DOHH2 (cell line): ENCODE measurements at regions not wholly inside any gene's neighbourhood (a gene's known extent, or its start where the extent isn't known, plus 50 kb on each side); places are given as distances from the start of the nearest gene placed in this dataset.

ENCODE experiments used
- EZH2phosphoT487 ChIP-seq: fragments of 200-600 bp; sonication (generic); IDR thresholded peaks from 2 replicates; pipeline ENCODE4 v1.6.1; 2017; ENCODE audit warnings: borderline replicate concordance, mild to moderate bottlenecking, antibody characterized with exemption, low read length, moderate library complexity, mixed read lengths
- TF ChIP-seq, protein P1 (sequence below): fragments of 200-600 bp; sonication (generic); IDR thresholded peaks from one replicate; pipeline ENCODE4 v1.5.1; 2014; ENCODE audit warnings: antibody characterized with exemption, mild to moderate bottlenecking, low read depth, low read length; ENCODE audit not compliant: poor library complexity, severe bottlenecking

DNA sequence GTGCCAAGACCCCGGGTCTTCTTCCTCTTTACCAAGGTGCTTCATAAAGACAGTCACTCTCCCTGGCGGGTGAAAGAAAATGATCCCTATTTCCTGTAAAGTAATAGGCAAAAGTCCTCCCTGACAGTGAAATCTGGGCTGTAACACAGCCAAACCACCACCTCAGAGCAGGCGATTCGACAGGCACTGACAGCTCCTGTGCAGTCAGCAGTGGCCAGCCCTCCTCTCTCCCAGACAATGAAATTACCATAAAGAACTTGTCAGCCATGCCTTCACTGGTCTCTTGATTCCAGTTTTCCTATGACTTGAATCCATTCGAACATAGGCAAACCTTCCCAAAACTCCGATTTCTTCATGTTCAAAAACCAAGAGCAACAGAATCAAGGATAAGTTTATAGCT, 492.2 kb upstream of the DAB1 start:
- TF ChIP-seq, protein P1, sequence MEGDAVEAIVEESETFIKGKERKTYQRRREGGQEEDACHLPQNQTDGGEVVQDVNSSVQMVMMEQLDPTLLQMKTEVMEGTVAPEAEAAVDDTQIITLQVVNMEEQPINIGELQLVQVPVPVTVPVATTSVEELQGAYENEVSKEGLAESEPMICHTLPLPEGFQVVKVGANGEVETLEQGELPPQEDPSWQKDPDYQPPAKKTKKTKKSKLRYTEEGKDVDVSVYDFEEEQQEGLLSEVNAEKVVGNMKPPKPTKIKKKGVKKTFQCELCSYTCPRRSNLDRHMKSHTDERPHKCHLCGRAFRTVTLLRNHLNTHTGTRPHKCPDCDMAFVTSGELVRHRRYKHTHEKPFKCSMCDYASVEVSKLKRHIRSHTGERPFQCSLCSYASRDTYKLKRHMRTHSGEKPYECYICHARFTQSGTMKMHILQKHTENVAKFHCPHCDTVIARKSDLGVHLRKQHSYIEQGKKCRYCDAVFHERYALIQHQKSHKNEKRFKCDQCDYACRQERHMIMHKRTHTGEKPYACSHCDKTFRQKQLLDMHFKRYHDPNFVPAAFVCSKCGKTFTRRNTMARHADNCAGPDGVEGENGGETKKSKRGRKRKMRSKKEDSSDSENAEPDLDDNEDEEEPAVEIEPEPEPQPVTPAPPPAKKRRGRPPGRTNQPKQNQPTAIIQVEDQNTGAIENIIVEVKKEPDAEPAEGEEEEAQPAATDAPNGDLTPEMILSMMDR: no peak
- TF ChIP-seq EZH2phosphoT487: no peak
